K562 (cell line): ENCODE measurements at regions not wholly inside any gene's neighbourhood (a gene's known extent, or its start where the extent isn't known, plus 50 kb on each side); places are given as distances from the start of the nearest gene placed in this dataset.

Experiments used
- BCL6 ChIP-seq: fragments of 250-450 bp; sonication (Bioruptor Pico); IDR thresholded peaks from 2 replicates; pipeline ENCODE4 v1.4.0; 2020
- CREM ChIP-seq: IDR thresholded peaks from 2 replicates; pipeline ENCODE4 v1.6.1; 2014; ENCODE audit warnings: antibody characterized with exemption, low read depth
- EP300 ChIP-seq: IDR thresholded peaks from 2 replicates; pipeline ENCODE4 v1.6.1; 2012; ENCODE audit warnings: low read length, improper control_type of control experiment
- HDAC1 ChIP-seq, 2 experiments: fragments of 450-650 bp; IDR thresholded peaks; 2 replicates each; pipeline ENCODE4 v1.6.1; 2016 to 2017; ENCODE audit warnings: inconsistent platforms in 1 of 2, mild to moderate bottlenecking in 1 of 2, moderate library complexity in 1 of 2
- HDGF ChIP-seq: fragments of 450-650 bp; IDR thresholded peaks from 2 replicates; pipeline ENCODE4 v1.6.1; 2016
- MEIS2 ChIP-seq: fragments of 450-650 bp; IDR thresholded peaks from 2 replicates; pipeline ENCODE4 v1.6.1; 2014; ENCODE audit warnings: mild to moderate bottlenecking; ENCODE audit not compliant: partially characterized antibody
- POLR2AphosphoS5 ChIP-seq: IDR thresholded peaks from 2 replicates; pipeline ENCODE4 v1.6.1; 2011; ENCODE audit warnings: mild to moderate bottlenecking, low read depth, low read length, moderate library complexity; ENCODE audit not compliant: control insufficient read depth, insufficient read depth
- SIN3A ChIP-seq, 2 experiments: fragments of 150-350 bp in 1 of 2; IDR thresholded peaks; 2 replicates each; pipeline ENCODE4 v1.6.1; 2011 to 2016; ENCODE audit warnings: borderline replicate concordance in 2 of 2, low read depth in 2 of 2, low read length in 2 of 2, mild to moderate bottlenecking in 2 of 2, moderate library complexity in 2 of 2; ENCODE audit not compliant: control insufficient read depth in 1 of 2
- TARDBP ChIP-seq: fragments of 450-650 bp; IDR thresholded peaks from 2 replicates; pipeline ENCODE4 v1.6.1; 2016
- ZNF175 ChIP-seq: fragments of 200-800 bp; sonication (Bioruptor generic); IDR thresholded peaks from 2 replicates; pipeline ENCODE4 v1.6.1; 2016; ENCODE audit warnings: low read depth, mild to moderate bottlenecking, missing genetic modification characterization, missing compliant biosample characterization

DNA sequence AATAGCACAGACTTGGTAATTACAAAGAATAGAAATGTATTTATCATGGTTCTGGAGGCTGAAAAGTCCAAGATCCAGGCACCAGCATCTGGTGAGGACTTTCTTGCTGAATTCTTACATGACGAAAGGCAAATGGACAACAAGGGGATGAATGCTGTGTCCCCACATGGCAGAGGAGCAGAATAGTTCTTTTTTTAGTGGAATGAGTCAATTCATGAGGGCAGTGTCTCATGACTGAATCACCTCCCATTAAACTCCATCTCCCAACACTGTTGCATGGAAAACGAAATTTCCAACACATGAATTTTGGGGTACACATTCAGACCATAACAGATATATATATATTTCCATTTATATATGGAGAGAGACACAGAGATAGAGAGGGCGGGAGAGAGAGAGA lies 628.3 kb downstream of the TRIML1 start:
- TF ChIP-seq HDAC1 (IDR thresholded peaks at IDR 0.05) = no peak
- TF ChIP-seq EP300 = no peak
- no peak for TF ChIP-seq SIN3A (IDR thresholded peaks at IDR 0.05; ENCODE audit: borderline replicate concordance in 2 of 2, control insufficient read depth in 1 of 2, low read depth in 2 of 2, low read length in 2 of 2)
- no peak for TF ChIP-seq POLR2AphosphoS5
- no peak for TF ChIP-seq MEIS2
- no peak for TF ChIP-seq BCL6 (CRISPR knock-in tag)
- TF ChIP-seq CREM = no peak
- TF ChIP-seq ZNF175 (CRISPR knock-in tag) = no peak
- no peak for TF ChIP-seq TARDBP
- no peak for TF ChIP-seq HDGF
